HEK293T (cell line): ENCODE measurements at regions not wholly inside any gene's neighbourhood (a gene's known extent, or its start where the extent isn't known, plus 50 kb on each side); places are given as distances from the start of the nearest gene placed in this dataset.

Experiments
- ARNT ChIP-seq: fragments of 450-650 bp; IDR thresholded peaks from 2 replicates; pipeline ENCODE4 v1.6.1; 2017; ENCODE audit warnings: mild to moderate bottlenecking
- BHLHE40 ChIP-seq: fragments of 450-650 bp; IDR thresholded peaks from 2 replicates; pipeline ENCODE4 v1.6.1; 2016; ENCODE audit warnings: mild to moderate bottlenecking, moderate library complexity, borderline replicate concordance
- ELF4 ChIP-seq: fragments of 450-650 bp; IDR thresholded peaks from 2 replicates; pipeline ENCODE4 v1.6.1; 2017; ENCODE audit warnings: antibody characterized with exemption
- FOXA1 ChIP-seq: fragments of 450-650 bp; IDR thresholded peaks from 2 replicates; pipeline ENCODE4 v1.6.1; 2016; ENCODE audit warnings: mild to moderate bottlenecking
- FOXK2 ChIP-seq: fragments of 450-650 bp; IDR thresholded peaks from 2 replicates; pipeline ENCODE4 v1.6.1; 2016; ENCODE audit warnings: mild to moderate bottlenecking
- FOXM1 ChIP-seq: fragments of 450-650 bp; IDR thresholded peaks from 2 replicates; pipeline ENCODE4 v1.6.1; 2017; ENCODE audit warnings: mild to moderate bottlenecking, borderline replicate concordance
- HDGF ChIP-seq: fragments of 450-650 bp; IDR thresholded peaks from 2 replicates; pipeline ENCODE4 v1.6.1; 2017; ENCODE audit warnings: antibody characterized with exemption, borderline replicate concordance
- PKNOX1 ChIP-seq: fragments of 450-650 bp; IDR thresholded peaks from 2 replicates; pipeline ENCODE4 v1.6.1; 2016
- SP1 ChIP-seq: fragments of 450-650 bp; IDR thresholded peaks from 2 replicates; pipeline ENCODE4 v1.6.1; 2017
- SUZ12 ChIP-seq: fragments of 450-650 bp; IDR thresholded peaks from 2 replicates; pipeline ENCODE4 v1.6.1; 2016; ENCODE audit warnings: mild to moderate bottlenecking
- ZNF384 ChIP-seq: fragments of 450-650 bp; IDR thresholded peaks from 2 replicates; pipeline ENCODE4 v1.6.1; 2016

DNA sequence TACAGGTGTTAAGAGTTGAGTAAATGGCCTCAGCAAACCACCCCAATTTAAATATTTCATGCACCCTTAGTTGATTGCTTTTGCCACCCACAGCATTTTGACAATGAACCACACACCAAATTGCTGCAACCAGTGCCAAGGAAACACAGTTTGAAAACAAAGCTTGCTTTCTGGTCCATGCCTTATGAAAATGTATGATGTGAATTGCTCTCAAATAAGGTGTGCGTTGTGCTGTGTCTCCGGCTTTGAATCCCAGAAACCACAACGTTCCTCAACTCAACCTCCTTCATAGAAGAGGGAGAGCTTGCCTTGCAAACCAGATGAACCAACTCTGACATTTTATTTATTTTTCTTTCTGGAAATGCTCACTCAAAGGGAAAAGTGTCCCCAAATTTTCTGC is 762.7 kb downstream of the TLE1 start:
- no peak for TF ChIP-seq SUZ12
- no peak for TF ChIP-seq BHLHE40
- no peak for TF ChIP-seq FOXM1
- no peak for TF ChIP-seq HDGF
- no peak for TF ChIP-seq FOXK2
- TF ChIP-seq ZNF384: no peak
- no peak for TF ChIP-seq SP1
- TF ChIP-seq ELF4: no peak
- no peak for TF ChIP-seq FOXA1
- TF ChIP-seq PKNOX1: no peak
- no peak for TF ChIP-seq ARNT
